HFFc6 (cell line): ENCODE measurements at regions not wholly inside any gene's neighbourhood (a gene's known extent, or its start where the extent isn't known, plus 50 kb on each side); places are given as distances from the start of the nearest gene placed in this dataset.

Experiments used
- DNase-seq: peaks from one replicate; pipeline ENCODE4 v3.0.0-alpha.2; 2018
- H3K27ac Mint-ChIP-seq: 2 replicates; pipeline ENCODE4 v1.8.0; 2020; ENCODE audit warnings: mild to moderate bottlenecking, mixed read lengths
- H3K27me3 Mint-ChIP-seq: 2 replicates; pipeline ENCODE4 v1.8.0; 2021; ENCODE audit warnings: mild to moderate bottlenecking, moderate library complexity, mixed read lengths; ENCODE audit not compliant: insufficient read depth
- H3K36me3 Mint-ChIP-seq: 2 replicates; pipeline ENCODE4 v1.8.0; 2021; ENCODE audit warnings: low read depth, mixed read lengths
- H3K4me1 Mint-ChIP-seq: 2 replicates; pipeline ENCODE4 v1.8.0; 2020; ENCODE audit warnings: low read depth, mixed read lengths
- H3K4me3 Mint-ChIP-seq: 2 replicates; pipeline ENCODE4 v1.8.0; 2020; ENCODE audit warnings: mild to moderate bottlenecking, moderate library complexity, mixed read lengths
- H3K9me3 Mint-ChIP-seq: 2 replicates; pipeline ENCODE4 v1.8.0; 2020; ENCODE audit warnings: mild to moderate bottlenecking, mixed read lengths
- TF ChIP-seq, protein P1 (sequence below): fragments of 200-600 bp; sonication (generic); IDR thresholded peaks from 2 replicates; pipeline ENCODE4 v1.5.0; 2021; ENCODE audit warnings: antibody characterized with exemption, mild to moderate bottlenecking

DNA sequence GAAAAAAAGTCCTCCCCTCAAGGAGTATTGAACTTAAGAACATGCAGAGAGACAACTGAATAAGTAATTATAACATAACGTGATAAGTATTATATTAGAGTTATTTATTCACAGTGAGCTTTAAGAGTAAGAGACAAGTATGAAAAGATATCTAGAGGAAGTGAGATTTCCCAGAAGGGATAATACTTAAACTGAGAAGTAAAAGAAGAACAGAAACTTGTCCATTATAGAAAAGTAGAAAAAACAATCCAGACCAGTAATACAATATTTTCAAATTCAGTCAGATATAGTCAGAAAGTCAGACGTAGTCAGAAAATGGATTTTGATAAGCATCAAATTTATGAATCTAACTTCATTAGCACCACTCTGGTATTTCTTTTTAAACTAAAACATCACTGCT is 613.0 kb upstream of the CCNG1 start:
- TF ChIP-seq, protein P1, sequence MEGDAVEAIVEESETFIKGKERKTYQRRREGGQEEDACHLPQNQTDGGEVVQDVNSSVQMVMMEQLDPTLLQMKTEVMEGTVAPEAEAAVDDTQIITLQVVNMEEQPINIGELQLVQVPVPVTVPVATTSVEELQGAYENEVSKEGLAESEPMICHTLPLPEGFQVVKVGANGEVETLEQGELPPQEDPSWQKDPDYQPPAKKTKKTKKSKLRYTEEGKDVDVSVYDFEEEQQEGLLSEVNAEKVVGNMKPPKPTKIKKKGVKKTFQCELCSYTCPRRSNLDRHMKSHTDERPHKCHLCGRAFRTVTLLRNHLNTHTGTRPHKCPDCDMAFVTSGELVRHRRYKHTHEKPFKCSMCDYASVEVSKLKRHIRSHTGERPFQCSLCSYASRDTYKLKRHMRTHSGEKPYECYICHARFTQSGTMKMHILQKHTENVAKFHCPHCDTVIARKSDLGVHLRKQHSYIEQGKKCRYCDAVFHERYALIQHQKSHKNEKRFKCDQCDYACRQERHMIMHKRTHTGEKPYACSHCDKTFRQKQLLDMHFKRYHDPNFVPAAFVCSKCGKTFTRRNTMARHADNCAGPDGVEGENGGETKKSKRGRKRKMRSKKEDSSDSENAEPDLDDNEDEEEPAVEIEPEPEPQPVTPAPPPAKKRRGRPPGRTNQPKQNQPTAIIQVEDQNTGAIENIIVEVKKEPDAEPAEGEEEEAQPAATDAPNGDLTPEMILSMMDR: no peak
- Mint-ChIP-seq H3K4me3 (no peak overlapping the region), H3K9me3 (peaks cover 50% of the 10 kb centered on the region)

DNA sequence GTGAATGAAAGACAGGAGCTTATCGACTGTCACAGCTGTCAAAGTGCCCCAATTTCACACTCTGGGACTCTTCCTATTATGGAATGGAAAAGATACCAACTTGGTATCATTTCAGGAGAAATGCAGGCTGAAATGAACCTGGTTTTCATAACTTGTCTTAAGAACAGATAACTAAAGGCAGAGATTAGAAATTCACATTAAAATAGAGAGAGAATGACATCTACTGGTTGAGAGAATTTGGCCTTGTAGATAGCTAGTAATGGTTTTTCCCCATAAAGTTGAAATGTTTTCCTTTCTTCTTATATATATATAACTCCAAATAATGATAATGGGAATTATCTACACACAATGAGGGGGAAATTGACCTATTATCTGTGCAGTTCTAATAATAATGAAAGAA is 600.2 kb upstream of the CCNG1 start:
- Mint-ChIP-seq H3K4me1 (no peaks in the 10 kb centered on the region), H3K27me3 (no peaks in the 10 kb centered on the region; the same call in 1 of the 2 replicates), H3K4me3 (no peak overlapping the region), H3K27ac (no peak overlapping the region), H3K36me3 (peaks cover 4% of the 10 kb centered on the region; the same call in 1 of the 2 replicates), H3K9me3 (peaks cover 40% of the 10 kb centered on the region)
- TF ChIP-seq, protein P1: no peak
- DNase-seq: no peak

More for the DNA sequence above, 613.0 kb upstream of the CCNG1 start:
- no peak for DNase-seq
- Mint-ChIP-seq H3K27ac (no peak overlapping the region), H3K4me1 (no peaks in the 10 kb centered on the region), H3K36me3 (no peaks in the 10 kb centered on the region), H3K27me3 (no peaks in the 10 kb centered on the region)

DNA sequence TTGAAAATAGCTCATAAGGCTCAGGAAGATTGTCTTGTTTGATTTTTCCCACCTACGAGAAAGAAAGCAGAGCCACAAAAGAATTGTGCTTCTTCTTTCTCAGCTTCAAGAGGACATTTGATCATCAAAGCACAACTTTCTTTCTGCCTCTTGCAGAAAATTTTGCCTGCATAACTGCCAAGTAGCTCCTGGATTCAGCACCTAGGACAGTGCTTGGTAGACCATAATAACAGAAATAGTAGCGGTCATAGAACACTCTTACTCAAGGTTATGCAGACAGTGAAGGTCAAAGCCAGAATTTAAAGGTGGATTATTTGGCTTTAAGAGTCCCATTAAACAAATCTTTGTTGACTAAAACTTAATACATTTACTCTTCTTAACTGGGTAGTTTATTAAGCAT is 594.7 kb upstream of the CCNG1 start:
- H3K4me1 Mint-ChIP-seq: no peaks in the 10 kb centered on the region
- H3K36me3 Mint-ChIP-seq: no peaks in the 10 kb centered on the region
- H3K27ac Mint-ChIP-seq: no peak overlapping the region
- H3K27me3 Mint-ChIP-seq: peaks cover 2% of the 10 kb centered on the region; the same call in 1 of the 2 replicates
- no peak for DNase-seq
- no peak overlapping the region for H3K4me3 Mint-ChIP-seq
- H3K9me3 Mint-ChIP-seq: peaks cover 54% of the 10 kb centered on the region
- TF ChIP-seq, protein P1: no peak

DNA sequence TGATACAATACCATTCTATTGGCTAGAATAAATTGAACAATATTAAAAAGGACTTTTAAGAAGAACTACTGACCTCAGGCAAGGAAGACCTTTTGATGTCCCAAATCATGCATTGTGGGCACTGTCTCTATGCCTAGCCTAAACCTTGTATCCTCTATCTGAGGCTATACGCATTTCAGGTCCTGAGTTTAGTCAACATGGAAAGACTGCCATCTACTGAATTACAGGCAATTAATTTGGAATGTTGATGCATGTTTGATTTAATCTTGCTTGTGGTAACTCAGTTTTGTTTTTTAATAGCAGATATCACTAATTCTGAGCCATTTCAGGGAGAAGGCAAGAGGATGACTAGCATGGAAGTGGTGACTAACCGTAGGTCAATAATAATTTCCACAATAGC is 585.3 kb upstream of the CCNG1 start:
- H3K4me1 Mint-ChIP-seq: no peaks in the 10 kb centered on the region
- TF ChIP-seq, protein P1: no peak
- no peak overlapping the region for H3K27ac Mint-ChIP-seq
- H3K27me3 Mint-ChIP-seq: no peaks in the 10 kb centered on the region
- no peak overlapping the region for H3K4me3 Mint-ChIP-seq
- H3K36me3 Mint-ChIP-seq: no peaks in the 10 kb centered on the region; the same call in 1 of the 2 replicates
- H3K9me3 Mint-ChIP-seq: peaks cover 28% of the 10 kb centered on the region
- DNase-seq: no peak

DNA sequence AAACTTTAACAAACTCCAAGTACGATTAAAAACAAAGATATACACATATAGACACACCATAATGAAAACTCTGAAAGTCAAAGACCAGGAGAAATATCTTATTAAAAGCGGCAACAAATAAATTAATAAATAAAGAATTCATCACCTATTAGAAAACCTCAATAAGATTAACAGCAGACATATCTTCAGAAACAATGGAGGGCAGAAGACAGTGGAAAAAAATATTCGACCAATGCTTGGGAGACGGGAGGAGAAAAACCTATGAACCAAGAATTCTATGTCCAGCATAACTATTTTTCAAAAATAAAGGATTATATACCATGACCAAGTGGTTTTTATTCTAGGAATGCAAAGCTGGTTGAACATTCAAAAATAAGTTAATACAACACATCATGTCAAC is 578.6 kb upstream of the CCNG1 start:
- Mint-ChIP-seq H3K4me1 (no peaks in the 10 kb centered on the region), H3K27me3 (no peaks in the 10 kb centered on the region), H3K4me3 (no peak overlapping the region), H3K27ac (no peak overlapping the region), H3K9me3 (peaks cover 29% of the 10 kb centered on the region), H3K36me3 (no peaks in the 10 kb centered on the region; the same call in 1 of the 2 replicates)
- TF ChIP-seq, protein P1: no peak
- no peak for DNase-seq

DNA sequence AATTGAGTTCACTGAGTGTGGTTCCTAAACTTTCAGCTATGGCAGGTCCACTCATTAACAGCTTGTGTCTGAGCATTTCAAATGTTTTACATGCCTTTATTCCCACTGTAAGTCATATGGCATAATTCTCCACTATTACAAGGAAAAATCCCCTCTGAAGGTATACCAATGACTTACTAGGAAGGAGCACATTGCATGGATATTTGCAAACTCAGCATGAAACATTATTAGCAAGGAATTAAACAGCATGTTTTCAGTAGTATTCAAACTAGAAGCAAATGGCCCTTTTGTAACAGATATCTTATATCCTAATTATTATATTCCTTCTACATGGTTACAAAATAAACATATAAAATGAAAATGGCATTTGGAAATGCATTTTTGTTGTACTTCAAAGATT is 566.4 kb upstream of the CCNG1 start:
- Mint-ChIP-seq H3K4me1 (no peaks in the 10 kb centered on the region), H3K9me3 (peaks cover 47% of the 10 kb centered on the region), H3K4me3 (no peak overlapping the region), H3K36me3 (no peaks in the 10 kb centered on the region; the same call in 1 of the 2 replicates), H3K27ac (no peak overlapping the region), H3K27me3 (0 out of 2 replicates have a peak, but pooled peaks cover 2% of the 10 kb centered on the region)
- DNase-seq: no peak
- TF ChIP-seq, protein P1: no peak
